ENCODE measurements at regions not wholly inside any gene's neighbourhood (a gene's known extent, or its start where the extent isn't known, plus 50 kb on each side); places are given as distances from the start of the nearest gene placed in this dataset.
"Not testable (repeated sequence)": the region's sequence is repeated elsewhere in the genome, so short reads cannot be mapped to it uniquely, and the experiment has no call there.

DNA sequence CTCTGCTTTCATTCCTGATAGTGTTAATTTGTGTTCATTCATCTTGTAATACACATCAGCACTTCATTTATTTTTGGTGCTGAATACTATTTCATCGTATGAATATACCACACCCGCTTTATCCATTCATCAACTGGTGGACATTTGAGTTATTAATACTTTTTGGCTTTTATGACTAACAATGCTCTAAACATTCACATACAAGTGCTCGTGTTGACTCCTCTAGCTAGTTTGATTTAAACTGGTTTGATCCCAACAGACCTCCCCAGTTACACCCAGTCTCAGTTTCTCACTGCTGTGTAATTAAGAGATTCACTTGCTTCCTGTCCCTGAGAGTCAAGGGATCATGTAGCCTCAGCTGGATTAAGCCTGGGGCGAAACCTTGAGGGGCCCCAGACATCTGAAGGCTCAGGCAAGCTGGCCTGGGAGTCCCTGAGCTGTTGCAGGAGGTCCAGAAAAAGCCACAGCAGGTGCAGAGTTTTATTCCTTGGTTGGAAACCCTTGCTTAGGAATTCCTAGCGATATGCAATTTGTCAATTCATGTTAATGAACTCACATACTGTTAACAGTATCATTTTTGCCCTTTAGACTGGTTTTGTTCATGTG, 52.8 kb upstream of the CLDN24 start:
- TF ChIP-seq, protein P1, sequence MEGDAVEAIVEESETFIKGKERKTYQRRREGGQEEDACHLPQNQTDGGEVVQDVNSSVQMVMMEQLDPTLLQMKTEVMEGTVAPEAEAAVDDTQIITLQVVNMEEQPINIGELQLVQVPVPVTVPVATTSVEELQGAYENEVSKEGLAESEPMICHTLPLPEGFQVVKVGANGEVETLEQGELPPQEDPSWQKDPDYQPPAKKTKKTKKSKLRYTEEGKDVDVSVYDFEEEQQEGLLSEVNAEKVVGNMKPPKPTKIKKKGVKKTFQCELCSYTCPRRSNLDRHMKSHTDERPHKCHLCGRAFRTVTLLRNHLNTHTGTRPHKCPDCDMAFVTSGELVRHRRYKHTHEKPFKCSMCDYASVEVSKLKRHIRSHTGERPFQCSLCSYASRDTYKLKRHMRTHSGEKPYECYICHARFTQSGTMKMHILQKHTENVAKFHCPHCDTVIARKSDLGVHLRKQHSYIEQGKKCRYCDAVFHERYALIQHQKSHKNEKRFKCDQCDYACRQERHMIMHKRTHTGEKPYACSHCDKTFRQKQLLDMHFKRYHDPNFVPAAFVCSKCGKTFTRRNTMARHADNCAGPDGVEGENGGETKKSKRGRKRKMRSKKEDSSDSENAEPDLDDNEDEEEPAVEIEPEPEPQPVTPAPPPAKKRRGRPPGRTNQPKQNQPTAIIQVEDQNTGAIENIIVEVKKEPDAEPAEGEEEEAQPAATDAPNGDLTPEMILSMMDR (IDR thresholded peaks at IDR 0.05), result no peak
- intact Hi-C loops (cut with micrococcal nuclease), result no loop called here
- ChIA-PET POLR2A (interaction anchor here (0.7 kb wide), 1 partner anchor 29 kb away, joined by 5 read pairs; no protein-coding TSS in a partner anchor), CTCF (no interaction called here)
- no peaks in the 10 kb centered on the region for H3K4me1 Mint-ChIP-seq
- H3K27ac Mint-ChIP-seq, result no peak overlapping the region
- DNase-seq (no peak), ATAC-seq (ENCODE audit: low read depth) (no peak)
- peaks cover 11% of the 10 kb centered on the region for H3K9me3 Mint-ChIP-seq
- no peaks in the 10 kb centered on the region for H3K36me3 Mint-ChIP-seq (ENCODE audit: low read depth)
- peaks cover 5% of the 10 kb centered on the region for H3K27me3 Mint-ChIP-seq
- no peak overlapping the region for H3K4me3 Mint-ChIP-seq

DNA sequence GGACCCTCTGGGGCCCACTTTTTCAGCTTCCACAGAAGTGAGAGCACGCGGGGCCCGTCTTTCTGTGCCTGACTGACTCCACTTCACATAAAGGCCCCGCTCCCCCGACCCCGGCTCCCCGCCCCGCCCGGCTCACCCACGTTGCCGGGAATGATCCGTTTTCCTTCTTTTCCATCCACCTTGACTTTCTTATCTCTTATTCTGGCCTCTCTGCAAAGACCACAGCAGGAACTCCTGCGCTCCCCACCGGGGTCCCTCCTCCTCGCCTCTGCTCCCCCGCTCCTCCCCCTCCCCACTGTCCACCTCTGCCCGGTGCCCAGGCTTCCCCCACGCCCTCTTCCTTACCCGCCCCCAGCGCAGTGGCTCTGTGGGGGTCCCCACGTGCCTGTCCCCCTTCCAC, 54.2 kb upstream of the CLDN24 start:
- DNase-seq, result no peak
- peaks cover 11% of the 10 kb centered on the region for H3K9me3 Mint-ChIP-seq
- intact Hi-C loops (cut with micrococcal nuclease), result no loop called here

DNA sequence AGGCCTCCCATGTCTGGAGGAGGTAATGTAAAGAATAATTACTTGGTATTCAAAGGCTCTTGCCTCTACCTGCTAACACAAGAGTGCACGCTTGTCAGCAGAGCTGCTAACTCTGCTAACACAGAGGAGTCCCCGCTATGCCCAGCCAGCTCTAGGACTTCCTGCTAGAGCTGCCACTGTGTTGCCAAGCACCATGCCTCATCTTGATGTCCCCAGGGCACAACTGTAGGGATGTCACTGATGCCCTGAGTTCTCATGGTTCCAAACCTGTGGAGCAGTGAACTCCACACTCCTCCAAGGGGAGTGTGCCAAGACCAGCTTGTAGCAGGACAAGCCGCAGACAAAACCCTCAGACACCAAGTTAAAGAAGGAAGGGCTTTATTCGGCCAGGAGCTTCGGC, 55.3 kb upstream of the CLDN24 start:
- ChIA-PET POLR2A (no interaction called here), CTCF (no interaction called here)

More for the DNA sequence above, 54.2 kb upstream of the CLDN24 start:
- POLR2A ChIA-PET, result no interaction called here
- Mint-ChIP-seq H3K4me3 (no peak overlapping the region), H3K4me1 (no peaks in the 10 kb centered on the region), H3K27ac (no peak overlapping the region), H3K27me3 (peaks cover 5% of the 10 kb centered on the region), H3K36me3 (ENCODE audit: low read depth) (no peaks in the 10 kb centered on the region)
- CTCF ChIA-PET, result no interaction called here
- ATAC-seq (ENCODE audit: low read depth), result no peak
- TF ChIP-seq, protein P1 (IDR thresholded peaks at IDR 0.05), result no peak

DNA sequence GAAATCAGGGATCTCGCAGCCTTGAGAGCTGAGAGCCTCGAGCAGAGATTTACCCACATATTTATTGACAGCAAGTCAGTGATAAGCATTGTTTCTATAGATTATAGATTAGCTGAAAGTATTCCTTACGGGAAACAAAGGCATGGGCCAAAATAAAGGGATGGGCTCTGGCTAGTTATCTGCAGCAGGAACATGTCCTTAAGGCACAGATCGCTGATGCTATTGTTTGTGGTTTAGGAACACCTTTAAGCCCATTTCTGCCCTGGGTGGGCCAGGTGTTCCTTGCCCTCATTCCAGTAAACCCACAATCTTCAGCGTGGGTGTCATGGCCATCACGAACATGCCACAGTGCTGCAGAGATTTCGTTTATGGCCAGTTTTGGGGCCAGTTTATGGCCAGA, 56.1 kb upstream of the CLDN24 start:
- ATAC-seq (ENCODE audit: low read depth); DNase-seq; H3K9me3 Mint-ChIP-seq; intact Hi-C loops (cut with micrococcal nuclease); H3K27ac Mint-ChIP-seq; CTCF ChIA-PET; H3K36me3 Mint-ChIP-seq (ENCODE audit: low read depth); H3K27me3 Mint-ChIP-seq; H3K4me3 Mint-ChIP-seq; POLR2A ChIA-PET; H3K4me1 Mint-ChIP-seq: not testable (repeated sequence)

More for the DNA sequence above, 55.3 kb upstream of the CLDN24 start:
- Mint-ChIP-seq H3K27me3 (peaks cover 5% of the 10 kb centered on the region), H3K36me3 (ENCODE audit: low read depth) (no peaks in the 10 kb centered on the region), H3K9me3 (peaks cover 11% of the 10 kb centered on the region), H3K27ac (no peak overlapping the region), H3K4me3 (no peak overlapping the region), H3K4me1 (no peaks in the 10 kb centered on the region)
- TF ChIP-seq, protein P1 (IDR thresholded peaks at IDR 0.05), result no peak
- intact Hi-C loops (cut with micrococcal nuclease), result no loop called here
- DNase-seq (no peak), ATAC-seq (ENCODE audit: low read depth) (no peak)

DNA sequence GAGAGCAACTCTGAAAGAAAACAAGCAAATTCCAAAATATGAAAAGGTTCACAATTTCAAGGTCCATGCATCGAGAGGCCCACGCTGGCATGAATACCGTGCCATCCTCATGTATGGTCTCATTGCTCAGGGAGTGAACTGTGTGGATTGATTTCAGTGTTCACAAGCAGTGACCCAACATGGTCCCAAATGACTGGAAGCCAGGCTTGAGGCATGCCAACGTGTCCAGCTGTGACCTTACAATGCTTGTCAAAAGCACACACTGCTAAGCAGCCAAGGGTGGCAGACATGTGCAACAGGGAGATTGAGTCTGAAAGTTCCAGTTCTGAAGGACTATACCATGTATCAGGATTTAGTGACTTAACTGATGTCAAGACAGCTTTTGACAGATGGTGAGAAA, 58.7 kb upstream of the CLDN24 start:
- Mint-ChIP-seq H3K36me3 (ENCODE audit: low read depth) (no peaks in the 10 kb centered on the region), H3K27ac (no peak overlapping the region), H3K4me3 (no peak overlapping the region), H3K4me1 (no peaks in the 10 kb centered on the region), H3K9me3 (peaks cover 8% of the 10 kb centered on the region), H3K27me3 (peaks cover 2% of the 10 kb centered on the region)
- TF ChIP-seq, protein P1 (IDR thresholded peaks at IDR 0.05), result no peak
- no peak for DNase-seq
- ChIA-PET POLR2A (no interaction called here), CTCF (no interaction called here)
- ATAC-seq (ENCODE audit: low read depth), result no peak
- intact Hi-C loops (cut with micrococcal nuclease), result no loop called here

DNA sequence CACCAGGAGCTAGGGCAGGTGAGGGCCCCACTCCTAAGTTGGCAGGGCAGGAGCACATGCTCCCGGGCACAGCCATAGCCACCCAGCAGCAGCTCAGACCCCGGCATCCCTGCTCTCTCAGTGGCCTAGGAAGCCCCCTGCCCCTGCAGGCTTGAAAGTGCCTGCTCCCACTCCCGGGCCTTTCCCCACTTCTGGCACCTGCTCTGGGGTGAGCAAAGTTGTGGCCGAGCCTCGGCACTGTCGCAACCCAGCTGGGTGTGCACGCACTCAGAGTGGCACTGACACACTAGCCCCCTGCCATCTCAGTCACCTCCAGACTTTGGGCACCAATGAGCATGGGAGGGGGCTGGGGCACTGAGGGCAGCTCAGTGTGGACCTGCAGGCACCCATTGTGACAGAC, 60.8 kb upstream of the CDKN2AIP start:
- H3K9me3 Mint-ChIP-seq, result no peaks in the 10 kb centered on the region
- no peaks in the 10 kb centered on the region for H3K4me1 Mint-ChIP-seq
- POLR2A ChIA-PET, result no interaction called here
- CTCF ChIA-PET, result no interaction called here
- H3K27me3 Mint-ChIP-seq, result peaks cover 2% of the 10 kb centered on the region
- ATAC-seq (ENCODE audit: low read depth) (no peak), DNase-seq (no peak)
- H3K36me3 Mint-ChIP-seq (ENCODE audit: low read depth), result no peaks in the 10 kb centered on the region
- H3K4me3 Mint-ChIP-seq, result no peak overlapping the region
- intact Hi-C loops (cut with micrococcal nuclease), result no loop called here
- TF ChIP-seq, protein P1 (IDR thresholded peaks at IDR 0.05), result no peak
- H3K27ac Mint-ChIP-seq, result no peak overlapping the region
